ENCODE measurements at regions not wholly inside any gene's neighbourhood (a gene's known extent, or its start where the extent isn't known, plus 50 kb on each side); places are given as distances from the start of the nearest gene placed in this dataset.

DNA sequence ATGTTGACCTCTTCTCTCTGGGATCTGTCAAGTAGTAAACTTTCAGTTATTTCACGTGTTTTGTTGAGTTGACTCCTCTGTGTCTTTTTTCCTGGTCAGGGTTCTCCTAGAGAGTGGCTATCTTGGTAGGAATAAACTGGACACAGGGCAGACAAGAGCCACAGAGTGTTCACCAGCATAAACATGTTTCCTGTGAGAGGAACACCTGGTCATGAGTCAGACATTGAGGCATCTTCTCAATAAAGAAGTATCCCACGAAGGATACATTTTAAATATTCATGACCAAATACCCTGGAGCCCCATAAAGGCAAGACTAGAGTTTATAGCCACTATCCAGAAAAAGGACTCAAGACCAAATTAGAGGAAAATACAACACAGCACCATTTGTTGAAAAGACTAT lies 269.7 kb upstream of the ZNF521 start:
- TF ChIP-seq, protein P1, sequence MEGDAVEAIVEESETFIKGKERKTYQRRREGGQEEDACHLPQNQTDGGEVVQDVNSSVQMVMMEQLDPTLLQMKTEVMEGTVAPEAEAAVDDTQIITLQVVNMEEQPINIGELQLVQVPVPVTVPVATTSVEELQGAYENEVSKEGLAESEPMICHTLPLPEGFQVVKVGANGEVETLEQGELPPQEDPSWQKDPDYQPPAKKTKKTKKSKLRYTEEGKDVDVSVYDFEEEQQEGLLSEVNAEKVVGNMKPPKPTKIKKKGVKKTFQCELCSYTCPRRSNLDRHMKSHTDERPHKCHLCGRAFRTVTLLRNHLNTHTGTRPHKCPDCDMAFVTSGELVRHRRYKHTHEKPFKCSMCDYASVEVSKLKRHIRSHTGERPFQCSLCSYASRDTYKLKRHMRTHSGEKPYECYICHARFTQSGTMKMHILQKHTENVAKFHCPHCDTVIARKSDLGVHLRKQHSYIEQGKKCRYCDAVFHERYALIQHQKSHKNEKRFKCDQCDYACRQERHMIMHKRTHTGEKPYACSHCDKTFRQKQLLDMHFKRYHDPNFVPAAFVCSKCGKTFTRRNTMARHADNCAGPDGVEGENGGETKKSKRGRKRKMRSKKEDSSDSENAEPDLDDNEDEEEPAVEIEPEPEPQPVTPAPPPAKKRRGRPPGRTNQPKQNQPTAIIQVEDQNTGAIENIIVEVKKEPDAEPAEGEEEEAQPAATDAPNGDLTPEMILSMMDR (IDR thresholded peaks at IDR 0.05) = no peak
- peaks cover 11% of the 10 kb centered on the region for H3K27me3 Mint-ChIP-seq (ENCODE audit: unreplicated experiment)
- H3K4me3 Mint-ChIP-seq (ENCODE audit: unreplicated experiment) = no peak overlapping the region
- H3K9me3 Mint-ChIP-seq (ENCODE audit: unreplicated experiment) = peaks cover 48% of the 10 kb centered on the region
- DNase-seq (ENCODE audit: extremely low spot score, unreplicated experiment) = no peak
- H3K36me3 Mint-ChIP-seq (ENCODE audit: unreplicated experiment) = peaks cover 2% of the 10 kb centered on the region
- no peak overlapping the region for H3K27ac Mint-ChIP-seq (ENCODE audit: unreplicated experiment)
- no peaks in the 10 kb centered on the region for H3K4me1 Mint-ChIP-seq (ENCODE audit: unreplicated experiment)

DNA sequence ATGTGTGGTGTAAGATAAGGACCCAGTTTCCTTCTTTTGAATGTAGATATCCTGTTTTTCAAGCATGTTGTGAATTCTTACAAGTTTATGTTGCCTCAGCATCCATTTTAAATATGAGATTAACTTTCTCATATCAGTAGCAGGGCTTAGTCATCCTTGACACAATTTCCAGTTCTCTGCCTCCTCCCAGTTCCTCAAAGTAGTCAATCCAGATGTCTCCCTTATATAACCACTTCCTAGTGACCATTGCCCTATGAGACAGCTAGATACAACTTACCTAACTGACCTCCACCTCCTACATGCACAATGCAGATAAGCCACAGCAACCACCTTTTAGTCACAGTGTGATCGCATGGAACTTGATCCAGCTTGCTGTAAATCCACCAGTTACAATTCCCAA lies 269.2 kb upstream of the ZNF521 start:
- no peak for DNase-seq (ENCODE audit: extremely low spot score, unreplicated experiment)

DNA sequence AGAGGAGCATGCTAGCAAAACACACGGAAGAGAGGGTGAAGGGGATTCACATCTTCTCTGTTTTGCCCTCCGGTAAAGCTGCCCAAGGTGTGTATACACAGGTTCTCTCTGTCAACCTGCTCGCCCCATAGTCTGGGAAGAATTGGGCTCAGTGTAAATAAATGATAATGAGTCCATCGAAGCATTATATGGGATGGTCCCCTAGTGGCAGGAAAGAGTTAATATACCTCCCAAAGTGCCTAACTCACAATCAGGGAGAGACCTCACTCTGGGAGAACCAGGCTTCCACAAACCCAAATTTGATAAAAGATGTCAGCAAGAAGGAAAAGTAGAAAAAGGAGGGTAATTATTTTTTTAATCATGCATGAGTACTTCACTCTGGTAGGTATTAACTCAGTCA lies 262.2 kb upstream of the ZNF521 start:
- Mint-ChIP-seq H3K4me3 (ENCODE audit: unreplicated experiment) (no peak overlapping the region), H3K27ac (ENCODE audit: unreplicated experiment) (no peak overlapping the region), H3K4me1 (ENCODE audit: unreplicated experiment) (peaks cover 6% of the 10 kb centered on the region), H3K27me3 (ENCODE audit: unreplicated experiment) (peaks cover 9% of the 10 kb centered on the region), H3K9me3 (ENCODE audit: unreplicated experiment) (no peaks in the 10 kb centered on the region), H3K36me3 (ENCODE audit: unreplicated experiment) (no peaks in the 10 kb centered on the region)
- TF ChIP-seq, protein P1 (IDR thresholded peaks at IDR 0.05) = no peak
- no peak for DNase-seq (ENCODE audit: extremely low spot score, unreplicated experiment)

More for the DNA sequence above, 269.2 kb upstream of the ZNF521 start:
- TF ChIP-seq, protein P1 (IDR thresholded peaks at IDR 0.05) = no peak
- Mint-ChIP-seq H3K4me3 (ENCODE audit: unreplicated experiment) (no peak overlapping the region), H3K27me3 (ENCODE audit: unreplicated experiment) (peaks cover 14% of the 10 kb centered on the region), H3K27ac (ENCODE audit: unreplicated experiment) (no peak overlapping the region), H3K9me3 (ENCODE audit: unreplicated experiment) (peaks cover 45% of the 10 kb centered on the region), H3K4me1 (ENCODE audit: unreplicated experiment) (no peaks in the 10 kb centered on the region), H3K36me3 (ENCODE audit: unreplicated experiment) (peaks cover 2% of the 10 kb centered on the region)

DNA sequence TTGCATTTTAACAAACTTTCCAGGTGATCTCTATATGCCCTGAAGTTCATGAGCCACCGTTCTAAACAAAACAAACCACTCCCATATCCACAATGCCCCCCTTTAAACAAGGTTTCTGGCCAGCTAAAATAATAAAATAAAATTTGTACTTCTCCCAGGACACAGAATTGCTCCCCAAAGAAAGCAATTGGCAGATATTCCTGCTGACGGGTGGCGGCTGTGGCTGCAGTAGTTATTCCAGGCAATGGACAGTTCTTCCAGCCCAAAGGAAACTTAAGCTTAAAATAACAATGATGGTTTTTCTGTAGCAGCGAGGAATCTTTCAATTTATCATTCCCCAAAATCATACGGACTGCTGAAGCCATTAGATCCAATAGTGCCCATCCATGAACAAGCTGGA lies 260.5 kb upstream of the ZNF521 start:
- TF ChIP-seq, protein P1 (IDR thresholded peaks at IDR 0.05) = no peak
- H3K27me3 Mint-ChIP-seq (ENCODE audit: unreplicated experiment) = peaks cover 9% of the 10 kb centered on the region
- H3K4me3 Mint-ChIP-seq (ENCODE audit: unreplicated experiment) = no peak overlapping the region
- no peaks in the 10 kb centered on the region for H3K36me3 Mint-ChIP-seq (ENCODE audit: unreplicated experiment)
- no peaks in the 10 kb centered on the region for H3K9me3 Mint-ChIP-seq (ENCODE audit: unreplicated experiment)
- peaks cover 6% of the 10 kb centered on the region for H3K4me1 Mint-ChIP-seq (ENCODE audit: unreplicated experiment)
- H3K27ac Mint-ChIP-seq (ENCODE audit: unreplicated experiment) = no peak overlapping the region
- DNase-seq (ENCODE audit: extremely low spot score, unreplicated experiment) = no peak

DNA sequence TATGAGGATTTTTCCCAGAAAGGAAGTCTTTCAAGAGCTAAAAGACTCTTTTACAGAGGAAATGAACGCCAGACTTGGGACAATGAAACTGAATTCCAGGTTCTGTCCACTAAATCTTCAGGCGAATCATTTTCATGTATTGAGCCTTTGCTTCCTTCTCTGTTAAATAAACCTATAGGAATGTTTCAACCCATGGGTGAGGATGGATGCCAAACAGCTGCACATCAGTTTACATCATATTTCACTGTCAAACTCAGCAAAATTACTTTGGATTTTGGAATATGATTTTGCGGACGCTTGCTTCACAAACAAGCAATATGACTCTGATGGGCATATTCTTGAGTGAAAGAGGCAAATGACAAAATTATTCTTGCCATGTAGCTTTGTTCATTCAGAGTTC lies 256.1 kb upstream of the ZNF521 start:
- no peaks in the 10 kb centered on the region for H3K9me3 Mint-ChIP-seq (ENCODE audit: unreplicated experiment)

More for the DNA sequence above, 256.1 kb upstream of the ZNF521 start:
- Mint-ChIP-seq H3K36me3 (ENCODE audit: unreplicated experiment) (no peaks in the 10 kb centered on the region), H3K27ac (ENCODE audit: unreplicated experiment) (no peak overlapping the region), H3K27me3 (ENCODE audit: unreplicated experiment) (peaks cover 3% of the 10 kb centered on the region), H3K4me1 (ENCODE audit: unreplicated experiment) (peaks cover 6% of the 10 kb centered on the region), H3K4me3 (ENCODE audit: unreplicated experiment) (no peak overlapping the region)
- DNase-seq (ENCODE audit: extremely low spot score, unreplicated experiment) = no peak
- TF ChIP-seq, protein P1 (IDR thresholded peaks at IDR 0.05) = no peak

Measured in osteocyte (in vitro differentiated cells).